Stimulated activated CD8-positive, alpha-beta memory T cell treated with anti-CD3 and anti-CD28 coated beads, Interleukin-2, amount 100 ng/mL, for 48 hours (primary cell): ENCODE measurements at regions not wholly inside any gene's neighbourhood (a gene's known extent, or its start where the extent isn't known, plus 50 kb on each side); places are given as distances from the start of the nearest gene placed in this dataset.

Experiments
- DNase-seq, 2 donors: peaks; one replicate each; pipeline ENCODE4 v3.0.0-alpha.2; 2020; ENCODE audit warnings: low read depth in 2 of 2

- no peak for DNase-seq
Observed at GRCh38 chr7:39888171-39888853, 61.7 kb upstream of the CDK13 start.

DNA sequence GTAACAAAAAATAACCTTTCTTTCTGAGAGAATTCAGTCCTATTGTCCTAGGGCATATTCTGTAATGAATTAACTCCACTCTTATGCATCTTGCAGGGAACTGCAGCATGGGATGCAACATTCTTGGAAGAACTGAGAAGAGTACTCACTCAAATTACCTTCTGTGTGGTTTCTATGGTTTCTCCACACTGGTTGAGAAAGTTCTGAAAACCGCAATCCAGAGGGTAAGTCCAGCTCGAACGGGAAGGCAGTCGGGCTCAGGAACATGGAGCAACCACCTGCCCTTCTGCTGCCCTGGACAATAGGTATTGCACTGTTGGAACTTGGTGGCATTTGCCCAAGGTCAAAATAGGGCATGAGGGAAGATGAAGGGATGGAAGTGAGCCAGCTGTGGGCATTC is 59.6 kb upstream of the CDK13 start:
- DNase-seq = no peak

- DNase-seq = no peak
Observed at GRCh38 chr7:39891894-39892293, 58.2 kb upstream of the CDK13 start.

- no peak for DNase-seq
Observed at GRCh38 chr7:39892361-39892760, 57.7 kb upstream of the CDK13 start.

DNA sequence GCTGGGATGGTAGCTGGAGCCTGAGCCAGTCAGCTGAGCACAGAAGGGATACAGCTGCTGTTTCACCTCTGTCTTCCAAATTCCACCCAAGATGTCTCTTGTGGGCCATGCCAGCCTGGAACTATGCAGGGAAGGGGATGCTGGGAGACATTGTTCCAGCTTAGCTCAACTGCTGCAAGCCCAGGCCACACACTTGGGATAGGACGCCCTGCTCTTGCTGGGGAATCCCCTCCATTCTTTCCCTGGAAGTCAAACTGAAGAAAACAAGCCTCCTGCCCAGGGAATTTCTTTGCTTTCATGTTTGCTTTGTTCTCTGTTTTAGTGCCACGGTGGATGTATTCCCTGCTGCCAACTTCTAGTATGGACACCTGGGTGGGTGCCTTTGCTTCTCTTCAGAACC is 55.2 kb upstream of the CDK13 start:
- DNase-seq = no peak

DNA sequence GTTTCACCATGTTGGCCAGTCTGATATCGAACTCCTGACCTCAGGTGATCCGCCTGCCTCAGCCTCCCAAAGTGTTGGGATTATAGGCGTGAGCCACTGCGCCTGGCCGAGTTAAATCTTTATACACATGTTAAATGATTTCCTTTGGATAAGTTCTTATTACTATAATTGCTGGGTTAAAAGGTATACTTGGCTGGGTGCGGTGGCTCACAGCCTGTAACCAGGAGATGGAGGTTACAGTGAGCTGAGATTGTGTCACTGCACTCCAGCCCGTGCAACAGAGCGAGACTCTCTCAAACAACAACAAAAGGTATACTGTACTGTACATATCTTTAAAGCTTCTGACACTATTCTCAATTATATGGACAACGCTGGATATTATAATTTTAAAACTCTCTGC is 53.2 kb upstream of the CDK13 start:
- DNase-seq = no peak

GRCh38 chr7:39898867-39899266 is 51.2 kb upstream of the CDK13 start:
- DNase-seq = no peak
